ENCODE measurements at regions not wholly inside any gene's neighbourhood (a gene's known extent, or its start where the extent isn't known, plus 50 kb on each side); places are given as distances from the start of the nearest gene placed in this dataset.

DNA sequence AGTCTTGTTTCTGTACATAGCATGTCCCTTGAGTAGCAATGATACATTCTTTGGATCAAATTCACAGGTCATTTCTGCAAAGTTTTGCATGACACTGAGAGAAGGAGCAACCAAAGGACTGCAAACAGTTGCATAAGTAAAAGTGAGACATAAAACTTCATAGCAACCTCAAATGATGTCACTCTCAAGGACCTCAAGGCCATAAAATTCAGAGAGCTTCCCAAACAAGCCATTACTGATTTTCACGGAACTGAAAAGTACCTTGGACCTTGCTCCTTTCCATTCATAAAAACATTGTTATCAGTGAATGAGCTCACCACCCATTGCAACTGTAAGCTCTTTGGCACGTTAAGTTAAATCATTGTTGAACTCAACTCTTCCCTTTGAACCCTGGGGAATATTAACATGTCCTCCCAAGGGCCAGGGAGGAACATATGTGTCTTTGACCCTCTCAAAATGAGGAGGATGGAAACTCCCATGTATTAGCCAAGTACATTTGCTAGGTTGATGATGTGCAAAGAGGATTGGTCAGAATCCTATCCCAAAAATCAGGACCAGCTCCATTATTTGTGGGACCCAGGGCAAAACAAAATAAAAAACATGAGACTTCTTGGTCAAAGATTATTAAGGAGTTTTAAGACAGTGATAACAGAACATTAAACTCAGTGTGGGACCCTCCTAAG is 275.0 kb upstream of the DYNLRB2 start:
- TF ChIP-seq, protein P1, sequence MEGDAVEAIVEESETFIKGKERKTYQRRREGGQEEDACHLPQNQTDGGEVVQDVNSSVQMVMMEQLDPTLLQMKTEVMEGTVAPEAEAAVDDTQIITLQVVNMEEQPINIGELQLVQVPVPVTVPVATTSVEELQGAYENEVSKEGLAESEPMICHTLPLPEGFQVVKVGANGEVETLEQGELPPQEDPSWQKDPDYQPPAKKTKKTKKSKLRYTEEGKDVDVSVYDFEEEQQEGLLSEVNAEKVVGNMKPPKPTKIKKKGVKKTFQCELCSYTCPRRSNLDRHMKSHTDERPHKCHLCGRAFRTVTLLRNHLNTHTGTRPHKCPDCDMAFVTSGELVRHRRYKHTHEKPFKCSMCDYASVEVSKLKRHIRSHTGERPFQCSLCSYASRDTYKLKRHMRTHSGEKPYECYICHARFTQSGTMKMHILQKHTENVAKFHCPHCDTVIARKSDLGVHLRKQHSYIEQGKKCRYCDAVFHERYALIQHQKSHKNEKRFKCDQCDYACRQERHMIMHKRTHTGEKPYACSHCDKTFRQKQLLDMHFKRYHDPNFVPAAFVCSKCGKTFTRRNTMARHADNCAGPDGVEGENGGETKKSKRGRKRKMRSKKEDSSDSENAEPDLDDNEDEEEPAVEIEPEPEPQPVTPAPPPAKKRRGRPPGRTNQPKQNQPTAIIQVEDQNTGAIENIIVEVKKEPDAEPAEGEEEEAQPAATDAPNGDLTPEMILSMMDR (conservative IDR thresholded peaks at IDR 0.05; ENCODE audit: low read depth, low read length), result no peak
- TF ChIP-seq EZH2 (IDR thresholded peaks at IDR 0.05; ENCODE audit: borderline replicate concordance, low read depth, low read length, poor library complexity, severe bottlenecking), result no peak
